Progenitor cell of endocrine pancreas (in vitro differentiated cells): ENCODE measurements at regions not wholly inside any gene's neighbourhood (a gene's known extent, or its start where the extent isn't known, plus 50 kb on each side); places are given as distances from the start of the nearest gene placed in this dataset.

Experiments
- DNase-seq: peaks from one replicate; pipeline ENCODE4 v3.0.0; 2021; ENCODE audit warnings: low spot score; ENCODE audit not compliant: unreplicated experiment
- H3K27ac Mint-ChIP-seq: 2 replicates; pipeline ENCODE4 v1.8.0; 2021; ENCODE audit warnings: mild to moderate bottlenecking, moderate library complexity, mixed read lengths
- H3K27me3 Mint-ChIP-seq: 2 replicates; pipeline ENCODE4 v1.8.0; 2021; ENCODE audit warnings: mixed read lengths
- H3K36me3 Mint-ChIP-seq: 2 replicates; pipeline ENCODE4 v1.8.0; 2022; ENCODE audit warnings: mixed read lengths; ENCODE audit not compliant: insufficient read depth
- H3K4me1 Mint-ChIP-seq: 2 replicates; pipeline ENCODE4 v1.8.0; 2021; ENCODE audit warnings: low read depth, mixed read lengths
- H3K4me3 Mint-ChIP-seq: 2 replicates; pipeline ENCODE4 v1.8.0; 2021; ENCODE audit warnings: low read depth, mild to moderate bottlenecking, moderate library complexity, mixed read lengths
- H3K9me3 Mint-ChIP-seq: 2 replicates; pipeline ENCODE4 v1.8.0; 2021; ENCODE audit warnings: low read depth, mixed read lengths
- TF ChIP-seq, protein P1 (sequence below): fragments of 200-600 bp; sonication (generic); IDR thresholded peaks from one replicate; pipeline ENCODE4 v1.5.0; 2021; ENCODE audit warnings: antibody characterized with exemption, mild to moderate bottlenecking; ENCODE audit not compliant: unreplicated experiment

DNA sequence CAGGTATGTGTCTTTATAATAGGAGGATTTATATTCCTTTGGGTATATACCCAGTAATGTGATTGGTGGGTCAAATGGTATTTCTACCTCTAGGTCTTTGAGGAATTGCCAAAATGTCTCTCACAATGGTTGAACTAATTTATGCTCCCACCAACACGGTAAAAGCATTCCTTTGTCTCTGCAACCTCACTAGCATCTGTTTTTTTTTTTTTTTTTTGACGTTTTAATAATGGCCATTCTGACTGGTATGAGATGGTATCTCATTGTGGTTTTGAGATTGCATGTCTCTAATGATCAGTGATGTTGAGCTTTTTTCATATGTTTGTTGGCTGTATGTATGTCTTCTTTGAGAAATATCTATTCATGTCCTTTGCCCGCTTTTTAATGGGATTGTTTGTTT, 144.9 kb upstream of the RGS17 start:
- TF ChIP-seq, protein P1, sequence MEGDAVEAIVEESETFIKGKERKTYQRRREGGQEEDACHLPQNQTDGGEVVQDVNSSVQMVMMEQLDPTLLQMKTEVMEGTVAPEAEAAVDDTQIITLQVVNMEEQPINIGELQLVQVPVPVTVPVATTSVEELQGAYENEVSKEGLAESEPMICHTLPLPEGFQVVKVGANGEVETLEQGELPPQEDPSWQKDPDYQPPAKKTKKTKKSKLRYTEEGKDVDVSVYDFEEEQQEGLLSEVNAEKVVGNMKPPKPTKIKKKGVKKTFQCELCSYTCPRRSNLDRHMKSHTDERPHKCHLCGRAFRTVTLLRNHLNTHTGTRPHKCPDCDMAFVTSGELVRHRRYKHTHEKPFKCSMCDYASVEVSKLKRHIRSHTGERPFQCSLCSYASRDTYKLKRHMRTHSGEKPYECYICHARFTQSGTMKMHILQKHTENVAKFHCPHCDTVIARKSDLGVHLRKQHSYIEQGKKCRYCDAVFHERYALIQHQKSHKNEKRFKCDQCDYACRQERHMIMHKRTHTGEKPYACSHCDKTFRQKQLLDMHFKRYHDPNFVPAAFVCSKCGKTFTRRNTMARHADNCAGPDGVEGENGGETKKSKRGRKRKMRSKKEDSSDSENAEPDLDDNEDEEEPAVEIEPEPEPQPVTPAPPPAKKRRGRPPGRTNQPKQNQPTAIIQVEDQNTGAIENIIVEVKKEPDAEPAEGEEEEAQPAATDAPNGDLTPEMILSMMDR: no peak
- Mint-ChIP-seq H3K4me1 (no peaks in the 10 kb centered on the region), H3K27ac (no peak overlapping the region), H3K4me3 (no peak overlapping the region), H3K36me3 (no peaks in the 10 kb centered on the region), H3K9me3 (no peaks in the 10 kb centered on the region), H3K27me3 (no peaks in the 10 kb centered on the region)
- DNase-seq: no peak

DNA sequence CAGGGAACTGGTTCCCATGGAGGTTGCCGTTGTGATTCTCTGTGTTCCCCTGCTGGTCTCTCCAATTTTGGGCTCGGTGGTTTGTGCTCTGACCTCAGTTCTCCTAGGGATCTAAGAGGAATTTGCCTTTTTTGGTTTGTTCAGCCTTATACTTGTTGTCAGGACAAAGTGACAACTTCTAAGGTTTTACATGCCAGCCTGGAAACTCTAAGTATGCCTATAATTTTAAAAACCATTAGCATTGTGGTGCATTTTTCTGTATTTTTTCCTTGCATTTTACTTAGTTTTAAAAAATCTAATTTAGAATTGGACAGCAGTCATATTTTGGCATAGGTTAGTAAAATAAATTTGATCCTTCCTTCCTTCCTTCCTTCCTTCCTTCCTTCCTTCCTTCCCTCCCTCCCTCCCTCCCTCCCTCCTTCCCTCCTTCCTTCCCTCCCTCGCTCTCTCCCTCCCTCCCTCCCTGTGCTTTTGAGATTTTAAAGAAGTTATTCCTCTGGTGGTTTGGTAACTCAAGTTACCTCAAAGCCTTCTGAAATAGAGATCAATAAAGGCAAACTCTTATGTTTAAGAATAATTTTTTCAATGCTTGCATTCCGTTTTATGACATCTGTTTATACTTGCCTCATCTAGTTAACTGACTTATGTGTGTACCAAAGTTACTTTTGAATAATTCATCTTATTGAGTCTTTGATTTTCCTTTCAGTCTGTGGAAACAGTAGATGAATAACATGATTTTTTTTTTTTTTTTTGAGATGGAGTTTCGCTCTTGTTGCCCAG, 141.3 kb upstream of the RGS17 start:
- no peaks in the 10 kb centered on the region for H3K27me3 Mint-ChIP-seq
- TF ChIP-seq, protein P1: no peak
- no peaks in the 10 kb centered on the region for H3K9me3 Mint-ChIP-seq
- no peak overlapping the region for H3K4me3 Mint-ChIP-seq
- no peak overlapping the region for H3K27ac Mint-ChIP-seq
- no peaks in the 10 kb centered on the region for H3K4me1 Mint-ChIP-seq
- no peaks in the 10 kb centered on the region for H3K36me3 Mint-ChIP-seq
- no peak for DNase-seq

DNA sequence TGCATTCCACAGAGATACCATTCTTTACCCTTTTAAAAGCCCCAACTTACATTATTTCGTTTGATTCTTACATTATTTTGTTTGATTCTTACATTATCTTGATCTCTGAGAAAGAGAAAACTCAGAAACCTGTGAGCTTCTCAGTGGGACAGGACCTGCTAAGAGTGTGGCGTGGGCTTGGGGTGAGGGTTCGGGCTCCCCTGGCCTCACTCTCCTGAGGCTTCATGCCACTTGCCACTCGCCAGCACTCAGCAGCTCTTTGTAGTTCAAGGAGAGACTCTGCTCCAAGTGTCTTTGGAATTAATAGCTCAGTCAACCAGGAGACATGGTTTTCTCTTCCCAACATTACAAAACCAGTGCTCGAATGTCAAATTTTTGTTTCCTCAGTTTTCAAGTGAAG, 132.4 kb upstream of the RGS17 start:
- Mint-ChIP-seq H3K27ac (no peak overlapping the region), H3K4me1 (no peaks in the 10 kb centered on the region), H3K27me3 (no peaks in the 10 kb centered on the region), H3K36me3 (no peaks in the 10 kb centered on the region), H3K9me3 (no peaks in the 10 kb centered on the region), H3K4me3 (no peak overlapping the region)
- TF ChIP-seq, protein P1: no peak
- DNase-seq: no peak

DNA sequence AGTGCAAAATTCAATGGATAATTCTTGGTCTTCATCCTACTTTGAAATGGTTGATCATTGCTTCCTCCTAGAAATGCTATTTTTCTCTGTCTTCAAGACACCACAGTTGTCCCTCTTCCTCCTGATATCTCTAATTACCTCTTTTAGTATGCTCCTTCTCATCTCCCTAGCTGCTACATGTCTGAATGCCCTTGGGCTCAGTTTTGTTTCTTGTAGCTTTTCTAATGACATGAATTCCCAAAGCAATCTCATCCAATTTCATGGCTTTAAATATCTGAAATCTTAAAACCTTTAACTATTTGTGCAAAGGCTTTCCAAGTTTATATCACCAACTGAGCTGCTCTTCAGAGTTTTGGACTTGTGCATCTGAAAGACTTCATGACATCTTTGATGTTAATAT, 120.2 kb upstream of the RGS17 start:
- H3K4me1 Mint-ChIP-seq: no peaks in the 10 kb centered on the region
- no peak for DNase-seq
- no peaks in the 10 kb centered on the region for H3K36me3 Mint-ChIP-seq
- H3K9me3 Mint-ChIP-seq: no peaks in the 10 kb centered on the region
- TF ChIP-seq, protein P1: no peak
- no peak overlapping the region for H3K4me3 Mint-ChIP-seq
- H3K27me3 Mint-ChIP-seq: no peaks in the 10 kb centered on the region
- no peak overlapping the region for H3K27ac Mint-ChIP-seq

DNA sequence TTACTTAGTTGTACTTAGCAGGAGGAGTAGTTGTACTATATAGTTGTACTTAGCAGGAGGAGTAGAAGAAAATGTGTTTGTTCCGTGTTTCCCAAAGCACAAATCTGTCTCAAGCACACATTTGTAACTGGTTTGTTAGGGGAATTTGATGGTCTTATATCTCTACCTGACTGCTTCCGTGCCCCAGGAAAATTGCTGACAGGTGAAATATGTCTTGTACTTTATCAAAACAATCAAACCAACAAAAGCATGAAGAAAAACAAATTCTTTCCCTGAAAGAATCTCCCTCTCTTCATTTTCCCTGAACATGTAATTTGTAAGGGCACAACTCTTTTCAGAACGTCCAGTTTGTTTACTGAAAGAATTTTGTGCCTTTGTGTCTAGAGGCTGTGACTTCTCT, 106.6 kb upstream of the RGS17 start:
- TF ChIP-seq, protein P1: no peak
- no peaks in the 10 kb centered on the region for H3K4me1 Mint-ChIP-seq
- no peak overlapping the region for H3K4me3 Mint-ChIP-seq
- H3K9me3 Mint-ChIP-seq: peaks cover 9% of the 10 kb centered on the region
- H3K36me3 Mint-ChIP-seq: no peaks in the 10 kb centered on the region
- no peak for DNase-seq
- no peaks in the 10 kb centered on the region for H3K27me3 Mint-ChIP-seq
- no peak overlapping the region for H3K27ac Mint-ChIP-seq
